ENCODE measurements at regions not wholly inside any gene's neighbourhood (a gene's known extent, or its start where the extent isn't known, plus 50 kb on each side); places are given as distances from the start of the nearest gene placed in this dataset.

- DNase-seq (ENCODE audit: low read depth), result no peak
These were observed 186.4 kb downstream of the KIF20B start for GRCh38 chr10:89887830-89888229.

GRCh38 chr10:89888321-89889070, 187.1 kb downstream of the KIF20B start:
- DNase-seq (ENCODE audit: low read depth), result no peak

GRCh38 chr10:89889606-89890005, 188.2 kb downstream of the KIF20B start:
- DNase-seq (ENCODE audit: low read depth), result no peak

GRCh38 chr10:89891006-89891535, 189.7 kb downstream of the KIF20B start:
- DNase-seq (ENCODE audit: low read depth), result no peak

GRCh38 chr10:89894051-89894450, 192.7 kb downstream of the KIF20B start:
- no peak for DNase-seq (ENCODE audit: low read depth)

- no peak for DNase-seq (ENCODE audit: low read depth)
These were observed 199.2 kb downstream of the KIF20B start for GRCh38 chr10:89900554-89900953.

GRCh38 chr10:89901895-89902294, 200.5 kb downstream of the KIF20B start:
- no peak for DNase-seq (ENCODE audit: low read depth)

GRCh38 chr10:89904755-89905154, 203.4 kb downstream of the KIF20B start:
- no peak for DNase-seq (ENCODE audit: low read depth)

GRCh38 chr10:89909752-89910151, 208.4 kb downstream of the KIF20B start:
- no peak for DNase-seq (ENCODE audit: low read depth)

GRCh38 chr10:89915021-89915420, 213.6 kb downstream of the KIF20B start:
- DNase-seq (ENCODE audit: low read depth), result no peak

- DNase-seq (ENCODE audit: low read depth), result no peak
These were observed 214.6 kb downstream of the KIF20B start for GRCh38 chr10:89915968-89916367.

- no peak for DNase-seq (ENCODE audit: low read depth)
These were observed 215.3 kb downstream of the KIF20B start for GRCh38 chr10:89916468-89917215.

GRCh38 chr10:89921403-89921802, 220.0 kb downstream of the KIF20B start:
- DNase-seq (ENCODE audit: low read depth), result no peak

GRCh38 chr10:89923661-89924060, 222.3 kb downstream of the KIF20B start:
- DNase-seq (ENCODE audit: low read depth), result no peak

- no peak for DNase-seq (ENCODE audit: low read depth)
These were observed 222.9 kb downstream of the KIF20B start for GRCh38 chr10:89924261-89924660.

- DNase-seq (ENCODE audit: low read depth), result no peak
These were observed 225.3 kb downstream of the KIF20B start for GRCh38 chr10:89926736-89927135.

GRCh38 chr10:89929282-89930026, 228.1 kb downstream of the KIF20B start:
- no peak for DNase-seq (ENCODE audit: low read depth)

- DNase-seq (ENCODE audit: low read depth), result no peak
These were observed 236.1 kb downstream of the KIF20B start for GRCh38 chr10:89937494-89937893.

GRCh38 chr10:89940076-89940475, 238.7 kb downstream of the KIF20B start:
- no peak for DNase-seq (ENCODE audit: low read depth)

GRCh38 chr10:89942217-89942616, 240.8 kb downstream of the KIF20B start:
- DNase-seq (ENCODE audit: low read depth), result no peak

- no peak for DNase-seq (ENCODE audit: low read depth)
These were observed 242.7 kb downstream of the KIF20B start for GRCh38 chr10:89944138-89944537.

GRCh38 chr10:89946106-89946505, 244.7 kb downstream of the KIF20B start:
- DNase-seq (ENCODE audit: low read depth), result no peak

GRCh38 chr10:89949496-89949895, 248.1 kb downstream of the KIF20B start:
- no peak for DNase-seq (ENCODE audit: low read depth)
